ENCODE measurements at regions not wholly inside any gene's neighbourhood (a gene's known extent, or its start where the extent isn't known, plus 50 kb on each side); places are given as distances from the start of the nearest gene placed in this dataset.
"Not testable (repeated sequence)": the region's sequence is repeated elsewhere in the genome, so short reads cannot be mapped to it uniquely, and the experiment has no call there.

DNA sequence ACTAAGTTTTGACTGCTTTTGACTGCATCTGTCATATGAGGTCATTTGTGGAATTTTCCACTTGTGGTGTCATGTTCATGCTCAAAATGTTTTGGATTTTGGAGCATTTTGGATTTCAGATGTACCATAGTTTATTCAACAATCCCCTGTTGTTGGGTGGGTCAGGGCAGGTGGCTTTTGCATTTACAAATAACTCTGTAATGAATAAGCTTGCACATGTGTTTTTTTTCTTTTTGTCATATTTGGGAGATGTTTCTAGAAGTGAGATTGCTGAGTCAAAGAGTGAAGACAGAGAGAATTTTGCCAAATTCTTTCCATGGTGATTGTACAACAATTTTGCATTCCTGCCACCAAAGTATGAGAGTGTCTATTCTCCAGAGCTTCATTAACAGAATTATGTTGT is 62.4 kb upstream of the ADPGK start (continued):
- TF ChIP-seq, protein P1, sequence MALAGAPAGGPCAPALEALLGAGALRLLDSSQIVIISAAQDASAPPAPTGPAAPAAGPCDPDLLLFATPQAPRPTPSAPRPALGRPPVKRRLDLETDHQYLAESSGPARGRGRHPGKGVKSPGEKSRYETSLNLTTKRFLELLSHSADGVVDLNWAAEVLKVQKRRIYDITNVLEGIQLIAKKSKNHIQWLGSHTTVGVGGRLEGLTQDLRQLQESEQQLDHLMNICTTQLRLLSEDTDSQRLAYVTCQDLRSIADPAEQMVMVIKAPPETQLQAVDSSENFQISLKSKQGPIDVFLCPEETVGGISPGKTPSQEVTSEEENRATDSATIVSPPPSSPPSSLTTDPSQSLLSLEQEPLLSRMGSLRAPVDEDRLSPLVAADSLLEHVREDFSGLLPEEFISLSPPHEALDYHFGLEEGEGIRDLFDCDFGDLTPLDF (CRISPR knock-in tag; IDR thresholded peaks at IDR 0.05), result no peak
- no peak for TF ChIP-seq EMX1 (CRISPR knock-in tag; IDR thresholded peaks at IDR 0.05)
- TF ChIP-seq MYBL2 (CRISPR knock-in tag; IDR thresholded peaks at IDR 0.05), result no peak
- TF ChIP-seq E2F4 (CRISPR knock-in tag; IDR thresholded peaks at IDR 0.05; ENCODE audit: borderline replicate concordance, low read depth), result no peak

DNA sequence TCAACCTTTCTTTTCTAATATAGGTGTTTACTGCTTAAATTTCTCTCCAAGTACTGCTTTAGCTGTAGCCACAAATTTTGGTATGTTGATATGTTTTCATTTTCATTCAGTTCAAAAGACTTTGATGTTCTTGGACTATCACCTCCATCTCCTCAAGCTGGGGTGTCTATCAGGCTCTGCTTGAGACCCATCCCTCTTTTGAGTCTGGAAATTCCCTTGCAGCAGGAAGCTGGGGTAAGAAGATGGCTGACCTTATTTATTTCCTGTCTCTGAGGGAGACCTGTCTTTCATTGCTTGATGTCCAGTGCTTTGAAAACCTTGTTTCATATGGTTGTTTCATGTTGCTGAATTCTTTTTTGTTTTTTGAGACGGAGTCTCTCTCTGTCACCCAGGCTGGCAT is 60.5 kb upstream of the ADPGK start:
- H3K36me3 Mint-ChIP-seq, result no peaks in the 10 kb centered on the region
- H3K27me3 Mint-ChIP-seq (ENCODE audit: low read depth), result peaks cover 17% of the 10 kb centered on the region
- POLR2A ChIA-PET, result no interaction called here

GRCh38 chr15:72843340-72843739 is 59.8 kb upstream of the ADPGK start:
- H3K27ac Mint-ChIP-seq; DNase-seq (ENCODE audit: low spot score); ATAC-seq; CTCF ChIA-PET; H3K9me3 Mint-ChIP-seq; H3K4me3 Mint-ChIP-seq; POLR2A ChIA-PET; H3K36me3 Mint-ChIP-seq: not testable (repeated sequence)
- peaks cover 13% of the 10 kb centered on the region for H3K27me3 Mint-ChIP-seq (ENCODE audit: low read depth)
- H3K4me1 Mint-ChIP-seq, result peaks cover 21% of the 10 kb centered on the region

More for the DNA sequence above, 60.5 kb upstream of the ADPGK start:
- CTCF ChIA-PET, result interaction anchor here (0.8 kb wide), 1 partner anchor 9 kb away, joined by 3 read pairs; no protein-coding TSS in a partner anchor
- ATAC-seq (no peak), DNase-seq (ENCODE audit: low spot score) (no peak)
- Mint-ChIP-seq H3K4me3 (no peak overlapping the region), H3K27ac (no peak overlapping the region), H3K9me3 (peaks cover 6% of the 10 kb centered on the region), H3K4me1 (peaks cover 26% of the 10 kb centered on the region)
- no peak for TF ChIP-seq ZSCAN18 (CRISPR knock-in tag; IDR thresholded peaks at IDR 0.05)
- TF ChIP-seq ZNF232 (CRISPR knock-in tag; IDR thresholded peaks at IDR 0.05), result no peak
- TF ChIP-seq ZBTB21 (CRISPR knock-in tag; IDR thresholded peaks at IDR 0.05; ENCODE audit: borderline replicate concordance), result no peak
- no peak for TF ChIP-seq ZNF416 (CRISPR knock-in tag; IDR thresholded peaks at IDR 0.05)
- TF ChIP-seq KAT7 (CRISPR knock-in tag; IDR thresholded peaks at IDR 0.05; ENCODE audit: borderline replicate concordance), result no peak
- TF ChIP-seq USF1 (CRISPR knock-in tag; IDR thresholded peaks at IDR 0.05), result no peak
- TF ChIP-seq MXD4 (CRISPR knock-in tag; IDR thresholded peaks at IDR 0.05; ENCODE audit: borderline replicate concordance), result no peak
- TF ChIP-seq IRF2 (CRISPR knock-in tag; IDR thresholded peaks at IDR 0.05; ENCODE audit: borderline replicate concordance, low read depth), result no peak
- TF ChIP-seq, protein P2, sequence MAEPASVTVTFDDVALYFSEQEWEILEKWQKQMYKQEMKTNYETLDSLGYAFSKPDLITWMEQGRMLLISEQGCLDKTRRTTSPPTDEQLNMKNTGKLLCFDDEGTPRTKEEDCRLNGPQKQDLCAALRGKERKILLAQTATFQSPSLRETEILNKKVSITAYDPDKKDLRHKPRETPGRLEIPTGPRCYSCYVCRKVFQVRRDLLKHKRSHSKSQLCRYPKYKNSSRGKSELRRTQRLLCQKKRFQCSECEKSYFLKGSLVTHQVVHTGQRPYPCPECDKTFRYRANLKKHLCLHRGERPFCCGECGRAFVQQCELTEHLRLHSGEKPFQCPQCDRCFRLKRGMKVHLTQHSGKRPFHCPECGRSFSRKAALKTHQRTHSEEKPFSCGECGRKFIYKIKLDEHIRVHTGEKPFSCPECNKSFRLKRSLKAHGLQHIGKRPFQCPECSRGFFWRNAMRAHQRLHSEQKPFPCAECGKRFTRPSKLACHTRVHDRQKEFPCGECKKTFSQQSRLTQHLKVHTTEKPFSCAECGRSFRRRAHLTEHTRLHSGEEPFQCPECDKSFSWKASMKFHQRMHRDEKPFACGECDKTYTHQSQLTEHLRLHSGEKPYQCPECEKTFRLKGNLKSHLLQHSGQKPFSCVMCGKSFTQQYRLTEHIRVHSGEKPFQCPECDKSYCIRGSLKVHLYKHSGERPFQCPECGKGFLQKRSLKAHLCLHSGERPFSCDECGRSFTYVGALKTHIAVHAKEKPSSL (CRISPR knock-in tag; conservative IDR thresholded peaks at IDR 0.05), result no peak
- TF ChIP-seq IRF1 (CRISPR knock-in tag; IDR thresholded peaks at IDR 0.05), result no peak
- TF ChIP-seq NFATC4 (CRISPR knock-in tag; IDR thresholded peaks at IDR 0.05), result no peak
- TF ChIP-seq CTCF (IDR thresholded peaks at IDR 0.05), result no peak
- TF ChIP-seq NR2C2 (CRISPR knock-in tag; IDR thresholded peaks at IDR 0.05), result no peak
